Activated CD4-positive, alpha-beta T cell treated with anti-CD3 and anti-CD28 coated beads, Interleukin-2, amount 50 U/mL, for 1 hour (primary cell): ENCODE measurements at regions not wholly inside any gene's neighbourhood (a gene's known extent, or its start where the extent isn't known, plus 50 kb on each side); places are given as distances from the start of the nearest gene placed in this dataset.
"Not testable (repeated sequence)": the region's sequence is repeated elsewhere in the genome, so short reads cannot be mapped to it uniquely, and the experiment has no call there.

Experiments used
- DNase-seq: peaks from one replicate; pipeline ENCODE4 v3.0.0-alpha.2; 2020

GRCh38 chr12:90585640-90586304 is 369.2 kb downstream of the CCER1 start:
- DNase-seq, result no peak

GRCh38 chr12:90576707-90577106 is 378.3 kb downstream of the CCER1 start:
- DNase-seq, result no peak

- no peak for DNase-seq
These were observed 379.0 kb downstream of the CCER1 start for GRCh38 chr12:90575995-90576394.

- no peak for DNase-seq
These were observed 380.3 kb downstream of the CCER1 start for GRCh38 chr12:90574676-90575075.

GRCh38 chr12:90572778-90573177 is 382.2 kb downstream of the CCER1 start:
- DNase-seq, result no peak

- DNase-seq, result no peak
These were observed 385.3 kb downstream of the CCER1 start for GRCh38 chr12:90569685-90570084.

GRCh38 chr12:90562671-90563070 is 392.3 kb downstream of the CCER1 start:
- DNase-seq, result no peak

- no peak for DNase-seq
These were observed 406.4 kb downstream of the CCER1 start for GRCh38 chr12:90548595-90548994.

GRCh38 chr12:90546511-90546910 is 408.5 kb downstream of the CCER1 start:
- DNase-seq, result no peak

- DNase-seq, result no peak
These were observed 411.1 kb downstream of the CCER1 start for GRCh38 chr12:90543841-90544240.

- no peak for DNase-seq
These were observed 411.6 kb downstream of the CCER1 start for GRCh38 chr12:90543374-90543773.

- DNase-seq, result not testable (repeated sequence)
These were observed 412.1 kb downstream of the CCER1 start for GRCh38 chr12:90542852-90543251.

GRCh38 chr12:90533828-90534227 is 421.1 kb downstream of the CCER1 start:
- not testable (repeated sequence) for DNase-seq

GRCh38 chr12:90520002-90520734 is 434.8 kb downstream of the CCER1 start:
- DNase-seq, result no peak

- DNase-seq, result no peak
These were observed 435.7 kb downstream of the CCER1 start for GRCh38 chr12:90519285-90519684.

GRCh38 chr12:90515199-90516175 is 439.5 kb downstream of the CCER1 start:
- no peak for DNase-seq

GRCh38 chr12:90514325-90514724 is 440.7 kb downstream of the CCER1 start:
- DNase-seq, result no peak

- DNase-seq, result no peak
These were observed 442.5 kb downstream of the CCER1 start for GRCh38 chr12:90512518-90512917.

GRCh38 chr12:90510948-90511347 is 444.0 kb downstream of the CCER1 start:
- no peak for DNase-seq

- no peak for DNase-seq
These were observed 450.2 kb downstream of the CCER1 start for GRCh38 chr12:90504806-90505205.

GRCh38 chr12:90502070-90502469 is 452.9 kb downstream of the CCER1 start:
- DNase-seq, result no peak

GRCh38 chr12:90501412-90501811 is 453.6 kb downstream of the CCER1 start:
- DNase-seq, result no peak

GRCh38 chr12:90499795-90500194 is 455.2 kb downstream of the CCER1 start:
- DNase-seq, result no peak
